D341Med (cell line): ENCODE measurements at regions not wholly inside any gene's neighbourhood (a gene's known extent, or its start where the extent isn't known, plus 50 kb on each side); places are given as distances from the start of the nearest gene placed in this dataset.

ENCODE experiments used
- DNase-seq: peaks from one replicate; pipeline ENCODE4 v3.0.0; 2012; ENCODE audit warnings: low spot score

DNA sequence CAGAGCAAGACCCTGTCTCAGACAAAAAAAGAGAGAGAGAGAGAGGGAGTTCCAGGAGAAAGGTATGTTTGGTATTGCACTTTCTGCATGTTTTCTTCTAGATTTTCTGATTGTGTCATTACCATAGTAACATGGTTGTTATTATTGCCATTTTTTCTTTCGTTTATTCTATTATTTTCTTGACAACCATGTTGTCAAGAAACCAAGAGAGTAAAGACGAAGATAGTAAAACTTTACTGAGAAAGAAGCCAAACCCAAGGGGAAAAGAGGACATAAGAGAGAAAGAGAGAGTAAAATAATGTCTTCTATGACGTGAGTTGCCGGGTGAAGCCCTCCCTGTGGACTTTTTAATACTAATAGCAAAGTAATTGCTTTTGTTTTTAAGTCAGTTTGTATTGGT, 1186.0 kb upstream of the SEL1L start:
- no peak for DNase-seq

DNA sequence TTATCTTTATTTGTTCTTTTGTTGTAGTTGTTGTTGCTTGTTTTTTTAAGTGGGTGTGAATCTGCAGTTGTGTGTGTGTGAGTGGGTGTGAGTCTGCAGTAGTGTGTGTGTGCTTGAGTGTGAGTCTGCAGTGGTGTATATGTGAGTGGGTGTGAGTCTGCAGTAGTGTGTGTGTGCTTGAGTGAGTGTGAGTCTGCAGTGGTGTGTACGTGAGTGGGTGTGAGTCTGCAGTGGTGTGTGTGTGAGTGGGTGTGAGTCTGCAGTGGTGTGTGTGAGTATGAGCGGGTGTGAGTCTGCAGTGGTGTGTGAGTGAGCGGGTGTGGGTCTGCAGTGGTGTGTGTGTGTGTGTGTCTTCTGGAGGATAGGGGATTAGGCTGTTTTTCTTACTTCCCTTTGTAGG, 1186.8 kb upstream of the SEL1L start:
- DNase-seq: no peak

DNA sequence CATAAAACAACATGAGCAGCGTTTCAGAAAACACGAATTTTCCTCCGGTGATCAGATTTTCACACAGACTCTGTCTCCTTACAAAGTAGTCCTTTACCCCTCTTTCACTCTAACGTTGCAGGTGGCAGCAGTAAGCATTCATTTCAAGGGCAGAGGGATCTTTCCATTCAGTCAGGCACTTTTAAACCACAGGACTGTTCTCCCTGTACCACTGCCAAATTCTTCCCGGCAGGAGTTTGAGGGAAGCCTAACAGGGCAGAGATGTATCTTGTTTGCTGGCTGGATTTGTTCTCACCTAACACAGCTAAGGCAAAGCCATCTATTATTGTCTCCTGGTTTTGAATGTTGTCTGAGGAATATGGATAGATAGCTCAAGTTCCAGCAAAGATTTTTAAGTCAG, 1187.3 kb upstream of the SEL1L start:
- DNase-seq: no peak

DNA sequence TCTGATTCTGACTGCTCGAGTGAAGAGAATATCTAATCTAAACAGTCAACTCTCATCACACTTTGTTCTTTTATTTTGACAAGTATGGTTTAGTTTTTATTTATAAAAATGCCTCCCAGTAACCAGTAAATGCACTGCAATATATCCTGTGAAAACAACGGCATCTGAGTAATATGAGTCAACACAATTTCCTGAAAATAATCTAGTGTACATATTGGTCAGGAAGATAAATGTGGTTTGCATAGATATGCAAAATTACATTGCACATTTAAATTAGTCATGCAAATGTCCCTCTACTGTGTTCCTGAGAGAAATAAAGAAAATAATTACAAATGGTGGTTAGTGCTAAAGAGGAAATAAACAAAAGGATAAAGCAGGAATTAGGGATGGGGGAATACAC, 1190.7 kb upstream of the SEL1L start:
- no peak for DNase-seq

DNA sequence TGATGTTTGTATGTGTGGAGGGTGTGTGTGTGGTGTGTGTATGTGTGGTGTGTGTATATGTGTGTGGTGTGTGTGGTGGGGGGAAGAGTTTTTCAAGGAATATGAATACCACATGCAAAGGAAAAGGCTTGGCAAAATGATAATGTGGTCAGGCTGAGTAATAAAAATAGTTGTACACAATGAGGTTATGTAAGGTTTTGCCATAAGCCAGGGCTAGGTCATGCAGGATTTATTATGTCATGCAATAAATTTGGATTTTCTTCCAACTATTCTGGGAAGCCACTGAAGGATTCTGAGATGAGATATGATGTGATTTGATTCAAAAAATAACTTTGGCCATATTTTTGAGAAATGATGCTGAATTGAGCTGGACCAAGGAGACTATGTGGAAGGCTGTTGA, 1191.6 kb upstream of the SEL1L start:
- no peak for DNase-seq

DNA sequence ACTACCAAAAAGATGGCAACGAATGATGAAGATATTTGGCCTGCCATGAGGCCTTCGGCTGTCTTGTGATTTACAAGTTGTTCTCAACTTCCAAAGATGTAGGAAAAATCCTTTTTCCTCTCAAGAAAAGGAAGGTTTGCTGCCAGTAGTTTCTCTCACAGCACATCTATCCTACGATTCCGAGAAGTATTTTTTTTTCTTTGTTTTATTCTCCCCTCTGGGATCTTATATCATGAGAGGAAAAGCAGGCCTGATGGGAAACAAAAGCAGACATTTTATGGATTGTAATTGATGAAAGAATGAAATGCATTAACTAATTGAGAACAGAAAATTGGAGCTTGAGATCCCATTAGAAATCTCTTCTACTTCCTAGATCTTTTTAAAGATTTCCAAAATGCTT, 1197.9 kb upstream of the SEL1L start:
- DNase-seq: no peak

DNA sequence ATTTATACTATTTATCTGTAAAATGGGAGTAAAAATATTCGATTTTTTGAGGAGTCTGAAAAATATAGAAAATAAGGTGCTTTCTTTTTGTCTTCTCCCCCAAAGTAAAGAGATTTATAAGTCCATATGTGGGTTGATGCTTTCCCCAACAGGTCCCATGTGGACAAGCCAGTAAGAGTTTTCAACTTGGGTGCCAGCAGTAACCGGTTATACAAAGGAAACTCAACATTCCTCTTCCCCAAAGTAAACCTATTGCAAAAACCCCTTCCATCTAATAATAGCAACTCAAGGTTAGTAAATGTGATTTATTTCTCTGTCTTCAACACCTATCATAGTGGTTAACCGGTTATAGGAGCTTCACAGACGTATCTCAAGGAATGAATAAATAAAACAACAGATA, 1206.9 kb upstream of the SEL1L start:
- DNase-seq: no peak

DNA sequence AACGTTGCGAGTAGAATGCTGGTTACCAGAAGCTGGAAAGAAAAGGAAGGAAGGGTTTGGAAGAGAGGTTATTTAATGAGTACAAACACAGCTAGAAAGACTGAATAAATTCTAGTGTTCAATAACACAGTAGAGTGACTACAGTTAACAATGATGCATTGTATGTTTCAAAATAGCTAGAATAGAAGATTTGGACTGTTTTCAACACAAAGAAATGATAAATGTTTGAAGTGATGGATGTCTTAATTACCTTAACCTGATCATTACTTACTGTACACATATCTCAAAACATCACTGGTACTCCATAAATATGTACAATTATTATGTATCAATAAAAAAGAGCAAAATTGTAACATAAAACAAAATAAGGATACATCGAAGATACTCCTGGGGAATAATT, 1221.8 kb upstream of the SEL1L start:
- DNase-seq: no peak

DNA sequence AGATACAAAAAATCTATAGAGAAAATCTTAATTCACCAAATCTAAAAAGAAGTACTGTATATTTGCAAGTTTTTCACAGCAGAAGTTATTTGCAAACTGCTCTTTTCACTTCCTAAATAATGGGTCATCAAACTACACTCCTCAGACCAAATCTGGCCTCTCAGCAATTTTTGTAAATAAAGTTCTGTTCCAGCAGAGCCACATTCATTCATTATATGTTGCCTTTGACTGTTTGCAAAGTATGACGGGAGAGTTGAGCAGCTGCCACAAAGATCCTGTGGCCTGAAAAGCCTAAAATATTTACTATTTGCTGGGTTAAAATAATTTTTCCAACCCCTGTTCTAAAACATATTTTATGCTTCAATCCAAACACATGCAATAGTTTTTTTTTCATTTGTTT, 1222.3 kb upstream of the SEL1L start:
- no peak for DNase-seq

DNA sequence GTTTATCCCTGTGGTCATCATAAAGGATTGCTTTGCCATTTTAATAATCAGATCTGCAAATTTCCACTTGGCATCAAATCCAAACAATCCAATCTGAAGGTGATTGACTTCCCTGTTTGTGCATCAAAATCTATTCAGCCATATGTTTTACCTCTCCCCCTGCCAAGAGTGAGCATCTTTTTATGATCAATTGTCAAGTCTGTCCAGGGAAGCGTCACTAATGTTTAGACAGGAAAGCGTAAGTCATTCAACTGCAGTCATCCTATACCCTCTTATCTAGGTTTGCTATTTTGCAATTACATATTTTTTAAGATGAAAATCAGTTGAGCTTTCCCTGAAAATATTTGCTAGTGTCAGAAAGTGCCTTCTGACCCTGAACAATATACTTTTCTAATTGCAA, 1224.1 kb upstream of the SEL1L start:
- DNase-seq: no peak

DNA sequence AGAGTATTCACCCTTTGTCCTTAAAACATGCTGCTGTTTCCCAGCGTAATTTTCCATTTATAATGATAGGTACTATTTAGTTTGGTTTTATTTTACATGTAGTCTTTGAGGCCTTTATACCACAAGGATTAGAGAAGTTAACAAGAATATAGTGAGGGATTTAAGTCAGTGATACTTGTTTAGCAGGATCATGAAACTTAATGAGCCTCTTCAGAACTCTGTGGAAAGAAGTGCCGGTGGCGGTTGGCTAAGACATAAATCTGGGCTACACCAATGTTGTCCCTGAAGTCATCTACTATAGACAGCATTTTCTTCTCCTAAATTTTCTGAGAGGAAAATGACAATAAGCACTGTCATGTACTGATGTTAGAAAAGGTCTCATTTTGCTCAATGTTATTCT, 1226.0 kb upstream of the SEL1L start:
- DNase-seq: no peak

DNA sequence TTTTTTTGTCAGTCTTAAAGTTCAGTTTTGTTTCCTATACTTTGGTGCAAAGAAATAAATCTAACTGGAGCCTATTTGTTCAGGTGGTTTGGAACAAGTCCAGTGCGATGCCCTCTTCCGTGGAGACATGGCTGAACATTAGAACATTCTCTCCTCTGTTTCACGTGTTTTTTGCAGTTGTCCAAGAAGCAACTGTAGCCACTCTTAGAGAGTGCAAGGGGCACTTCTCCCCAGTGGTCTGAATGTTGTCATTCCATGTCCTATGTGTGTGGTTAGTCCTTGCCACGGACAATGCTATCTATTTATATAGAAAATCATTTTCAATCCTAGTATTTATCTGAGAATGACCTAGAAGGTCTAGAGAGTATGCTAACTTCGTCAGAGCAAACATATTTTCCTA, 1232.5 kb upstream of the SEL1L start:
- no peak for DNase-seq

DNA sequence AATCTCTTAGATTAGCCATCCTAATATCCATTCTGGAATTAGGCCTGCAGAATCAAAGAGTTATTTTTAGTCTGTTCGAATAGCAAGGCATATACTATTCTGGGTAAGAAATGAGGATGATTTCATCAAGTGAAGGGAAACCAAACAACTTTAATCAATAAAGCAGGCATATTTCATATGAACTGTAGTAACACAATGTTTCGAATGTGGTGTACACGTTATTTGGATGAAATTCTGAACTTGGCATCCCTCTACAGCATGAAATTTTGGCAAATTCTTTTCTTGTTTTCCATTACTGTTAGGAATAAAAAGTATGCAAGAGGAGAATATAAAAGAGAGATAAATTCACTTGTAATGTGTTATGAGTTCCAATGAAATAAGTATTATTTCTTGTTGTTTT, 1233.3 kb upstream of the SEL1L start:
- DNase-seq: no peak

DNA sequence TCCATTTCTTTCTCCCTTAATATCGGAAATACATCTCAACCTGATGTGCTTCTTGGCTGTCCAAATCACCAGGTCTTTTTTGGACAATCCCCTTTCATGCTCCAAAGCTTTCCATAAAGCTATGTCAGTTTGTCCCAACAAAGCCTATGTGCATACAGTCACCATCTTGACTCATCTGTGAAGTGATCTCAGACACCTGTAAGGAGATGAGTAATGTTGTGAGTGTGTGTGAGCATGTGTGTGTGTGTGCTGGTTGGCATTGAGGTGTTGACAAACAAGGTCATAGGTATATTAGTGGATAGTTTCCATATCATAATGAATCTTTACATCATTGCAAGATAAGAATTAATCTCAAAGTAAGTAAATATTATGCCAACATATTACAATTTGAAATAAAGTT, 1243.3 kb upstream of the SEL1L start:
- DNase-seq: no peak

DNA sequence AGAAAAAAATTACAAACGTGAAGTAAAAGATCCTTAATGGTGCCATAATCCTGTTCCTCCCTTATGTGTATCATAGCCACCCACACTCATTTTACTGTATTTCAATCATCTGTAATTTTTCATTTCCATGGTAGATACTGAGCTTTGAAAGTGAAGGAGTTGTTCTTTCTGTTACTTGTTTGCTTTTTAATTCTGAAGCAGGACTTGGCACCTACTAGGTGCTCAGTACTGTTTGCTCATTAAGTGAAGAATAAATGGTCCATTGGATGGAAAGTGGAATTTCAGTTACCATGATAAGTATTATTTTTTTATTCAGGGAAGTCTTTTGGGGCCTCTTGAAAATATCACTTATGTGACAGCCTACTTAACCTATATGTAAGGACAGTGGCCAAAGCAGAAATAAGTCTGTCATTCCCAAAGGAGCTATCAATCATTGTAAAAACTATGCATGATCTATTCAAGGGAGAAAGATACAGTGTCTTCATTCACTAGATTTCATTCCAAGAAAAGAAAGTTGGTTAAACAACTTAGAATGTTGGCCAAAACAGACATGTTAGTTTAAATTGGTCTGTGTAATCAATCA, 1244.4 kb upstream of the SEL1L start:
- no peak for DNase-seq

DNA sequence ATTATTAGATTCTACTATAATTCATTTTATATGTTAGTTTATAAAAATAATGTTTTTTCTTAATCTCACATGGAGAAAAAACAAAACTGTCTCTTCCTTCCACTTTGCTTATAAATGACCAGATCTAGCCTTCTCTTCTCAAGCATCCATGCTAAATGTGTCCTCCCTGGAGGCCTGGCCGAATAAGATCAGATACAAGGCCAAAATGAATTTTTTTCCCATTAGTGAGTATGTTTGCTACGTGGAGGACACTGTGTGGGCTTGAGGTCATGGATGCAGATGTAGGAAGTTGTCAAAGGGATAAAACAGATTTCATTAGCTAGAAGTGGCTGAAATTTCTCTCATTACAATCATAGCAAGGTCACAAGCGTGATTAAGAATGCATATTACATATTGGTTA, 1244.9 kb upstream of the SEL1L start:
- no peak for DNase-seq

DNA sequence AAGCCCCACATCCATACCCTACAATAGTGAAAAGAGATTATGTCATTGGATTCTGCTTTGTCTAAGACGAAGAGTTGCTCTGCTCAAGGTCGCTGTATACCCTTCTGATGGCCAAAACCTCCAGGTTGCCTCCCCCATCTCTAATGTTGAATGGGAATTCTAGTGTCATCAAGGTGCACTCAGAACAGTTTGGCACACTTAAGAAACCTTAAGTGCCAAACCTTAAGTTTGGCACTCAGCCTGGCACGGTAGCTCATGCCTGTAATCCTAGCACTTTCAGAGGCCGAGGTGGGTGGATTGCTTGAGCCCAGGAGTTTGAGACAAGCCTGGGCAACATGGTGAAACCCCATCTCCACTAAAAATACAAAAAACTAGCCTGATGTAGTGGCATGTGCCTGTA, 1245.6 kb upstream of the SEL1L start:
- DNase-seq: no peak

DNA sequence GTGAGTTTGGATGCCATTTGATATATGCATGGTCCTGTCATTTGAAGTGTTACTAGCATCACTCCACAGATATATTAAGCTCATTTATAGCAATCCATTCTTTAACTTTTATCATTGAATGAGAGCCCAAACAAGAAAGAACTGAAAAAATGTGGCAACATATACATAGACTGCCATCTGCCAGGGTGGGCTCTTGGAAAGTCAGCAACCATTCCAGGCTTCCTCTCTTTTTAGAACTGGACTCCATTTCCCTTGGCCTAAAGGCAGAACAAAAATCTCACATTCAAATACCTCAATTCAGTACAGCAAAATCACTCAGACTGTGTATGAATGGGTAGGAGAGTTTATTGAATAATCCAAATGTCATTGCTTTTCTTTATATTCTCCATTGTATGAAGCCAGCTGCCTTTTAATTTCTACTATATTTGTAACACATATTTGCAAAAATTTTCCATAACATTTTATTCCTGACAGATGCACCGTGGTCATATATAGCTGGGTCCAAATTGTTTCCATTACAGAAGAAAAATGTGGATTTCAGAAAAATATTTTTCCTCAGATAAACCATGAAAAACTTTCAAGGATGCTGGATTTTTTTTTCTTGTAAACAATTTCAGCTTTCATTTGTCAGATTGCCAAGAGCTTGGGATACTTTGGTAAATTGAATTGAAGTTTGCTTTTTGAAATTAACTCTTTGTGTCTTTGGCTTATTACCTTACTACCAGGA, 1252.3 kb upstream of the SEL1L start:
- no peak for DNase-seq

DNA sequence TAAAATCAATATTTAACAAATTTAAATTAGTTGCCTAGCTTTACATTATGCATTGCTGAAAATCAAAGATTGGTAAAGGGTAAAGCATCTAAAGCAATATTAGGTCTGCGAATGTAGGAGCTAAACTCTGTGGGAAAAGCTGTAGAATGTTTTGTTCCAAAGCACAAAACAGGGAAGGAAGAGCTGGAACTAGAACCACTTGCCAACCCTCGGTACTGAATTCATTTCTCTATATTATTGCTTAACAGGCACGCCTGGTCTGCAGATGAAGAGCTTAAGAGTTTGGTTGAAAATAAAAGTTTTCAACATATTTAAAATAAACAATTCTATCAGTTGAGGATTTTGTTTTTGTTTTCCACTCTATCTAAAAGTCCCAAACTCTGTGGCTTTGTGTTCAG, 1252.8 kb upstream of the SEL1L start:
- DNase-seq: no peak

DNA sequence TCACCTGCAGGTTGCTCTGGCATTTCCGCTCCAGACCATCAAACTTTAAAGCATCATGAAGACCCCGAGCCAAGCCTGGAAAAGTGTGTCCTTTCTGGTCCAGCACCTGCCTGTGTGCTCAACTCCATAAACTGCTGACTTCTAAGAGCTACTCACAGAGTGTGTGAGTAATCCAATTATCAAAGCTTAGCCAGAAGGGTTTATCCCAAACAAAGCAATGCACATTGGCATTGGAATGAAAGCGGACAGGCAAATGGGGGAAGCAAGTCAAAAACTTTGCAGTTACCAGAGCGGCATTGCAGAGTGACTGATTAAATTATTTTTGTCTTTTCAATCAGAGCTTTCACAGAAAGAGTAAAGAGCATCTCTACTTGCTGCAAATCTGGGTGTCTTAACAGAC, 1262.4 kb upstream of the SEL1L start:
- DNase-seq: peak; percentile 21

DNA sequence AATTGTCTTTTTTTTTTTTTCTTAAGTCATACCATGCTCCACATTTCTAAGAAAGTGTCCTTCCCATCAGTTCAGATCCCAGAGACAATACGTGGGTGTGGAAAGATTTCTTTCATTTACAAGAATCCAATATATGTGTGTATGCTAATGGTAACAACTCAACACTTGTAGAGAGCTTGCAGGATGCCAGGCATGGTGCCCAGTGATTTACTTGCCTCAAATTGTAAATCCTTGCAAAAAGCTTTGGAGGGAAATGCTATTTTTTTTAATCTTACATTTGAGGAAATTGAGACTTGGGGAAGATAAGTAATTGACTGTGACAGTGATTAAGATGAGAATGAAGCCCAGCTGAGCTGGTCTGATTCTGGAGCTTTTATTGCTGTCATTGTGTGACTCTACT, 1264.6 kb upstream of the SEL1L start:
- DNase-seq: no peak

DNA sequence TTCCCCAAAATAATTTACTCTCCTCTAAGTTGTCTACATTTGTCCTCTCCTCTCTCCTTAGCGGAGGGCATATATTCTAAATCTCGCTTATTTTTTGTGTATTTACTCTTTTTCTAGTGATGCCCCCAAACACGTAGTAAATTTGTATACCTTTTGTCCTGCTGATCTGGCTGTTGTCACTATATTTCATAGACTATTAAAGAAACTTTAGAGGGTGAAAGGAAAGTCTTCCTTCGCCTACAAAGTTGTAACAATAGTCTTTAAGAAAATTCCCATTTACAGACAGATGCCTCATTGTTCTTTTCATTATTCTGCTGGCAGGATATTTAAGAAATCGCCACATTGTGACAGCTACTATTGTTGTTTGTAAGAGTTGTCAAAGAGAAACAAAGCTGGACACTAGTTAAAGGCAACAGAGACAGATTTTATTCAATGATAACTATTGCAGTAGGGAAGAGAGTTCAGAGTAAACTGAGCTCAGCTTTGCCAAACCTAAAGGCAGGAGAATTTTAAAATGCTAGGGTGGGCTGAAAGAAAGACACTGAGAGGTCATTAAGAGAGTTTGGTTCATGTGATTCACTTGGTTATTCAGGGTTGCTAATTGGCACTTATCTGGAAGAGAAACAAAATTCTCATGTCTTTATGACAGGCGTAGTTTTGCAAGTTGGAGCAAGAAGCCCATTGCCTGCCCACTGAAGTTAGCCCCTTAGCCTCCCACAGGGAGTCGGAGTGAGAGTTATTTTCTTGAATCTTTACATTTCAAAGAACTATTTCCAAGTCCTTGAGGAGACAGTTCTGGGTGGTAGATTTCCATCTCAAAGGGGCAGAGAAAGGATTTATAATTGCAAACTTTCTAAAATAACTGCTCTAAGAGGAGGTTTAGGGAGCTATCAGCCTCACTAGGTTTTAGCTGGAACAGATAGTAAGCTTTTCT, 1272.5 kb upstream of the SEL1L start:
- DNase-seq: no peak

DNA sequence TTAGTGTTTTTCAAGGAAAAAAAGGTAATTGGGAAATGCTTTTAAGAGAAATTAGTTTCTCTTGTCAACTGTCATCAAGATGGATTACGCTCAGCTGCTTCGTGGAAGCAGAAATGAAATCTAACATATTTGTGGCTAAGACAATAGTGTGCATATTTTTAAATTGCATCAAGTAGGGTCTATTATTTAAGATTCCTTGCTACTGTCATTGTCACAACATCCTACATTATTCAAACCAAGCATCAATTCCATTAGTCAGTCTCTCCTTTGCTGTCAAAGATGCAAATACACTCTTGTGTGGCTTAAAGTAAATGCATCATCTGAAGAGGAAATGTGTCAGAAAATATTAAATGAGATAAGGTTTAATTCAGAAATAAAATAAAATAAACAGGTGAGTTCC, 1277.6 kb upstream of the SEL1L start:
- no peak for DNase-seq
